A549 (cell line): ENCODE measurements at regions not wholly inside any gene's neighbourhood (a gene's known extent, or its start where the extent isn't known, plus 50 kb on each side); places are given as distances from the start of the nearest gene placed in this dataset.

Experiments used
- ATAC-seq, 2 experiments: fragments of 200-7000 bp in 1 of 2; fragments of >200 bp in 1 of 2; cut with Nextera tagmentation in 1 of 2; cut with Tn5 transposase in 1 of 2; 3 replicates each; pipeline versions ENCODE4 v1.8.0 to v1.9.1; 2018 to 2020; ENCODE audit warnings: mild to moderate bottlenecking in 1 of 2, moderate library complexity in 1 of 2
- CTCF ChIA-PET: fragments of 300-600 bp; sonication (Branson Sonifier 250); formaldehyde crosslinking; extraction: SDS; loops from one replicate; lab custom pipeline; 2021; ENCODE audit warnings: antibody characterized with exemption, inconsistent platforms; lab: Yijun Ruan, JAX
- POLR2A ChIA-PET: fragments of 350-600 bp; formaldehyde crosslinking; extraction: SDS; loops from one replicate; lab custom pipeline; 2021; ENCODE audit warnings: antibody characterized with exemption, inconsistent platforms; lab: Yijun Ruan, JAX
- DNase-seq, 2 experiments: peaks; one replicate each; pipeline versions ENCODE4 v3.0.0 to v3.0.0-alpha.2; 2011 to 2016; ENCODE audit warnings: low read depth in 1 of 2, low spot score in 1 of 2
- FAIRE-seq: peaks from 2 replicates; lab custom pipeline; 2011; peaks lifted over from hg19 to GRCh38; lab: Jason Lieb, UNC
- H3K27ac ChIP-seq, 2 experiments: fragments of >200 bp; sonication (Bioruptor Twin); formaldehyde crosslinking; 3 replicates each; pipeline ENCODE4 v1.5.1; 2016 to 2017
- H3K4me1 ChIP-seq: fragments of >200 bp; sonication (Bioruptor Twin); formaldehyde crosslinking; 3 replicates; pipeline ENCODE4 v1.6.1; 2016
- H3K4me2 ChIP-seq: fragments of >200 bp; sonication (Bioruptor Twin); formaldehyde crosslinking; 3 replicates; pipeline ENCODE4 v1.6.1; 2016
- H3K4me3 ChIP-seq: fragments of >200 bp; sonication (Bioruptor Twin); formaldehyde crosslinking; 3 replicates; pipeline ENCODE4 v1.5.1; 2016
- H3K9me3 ChIP-seq: fragments of >200 bp; sonication (Bioruptor Twin); formaldehyde crosslinking; 3 replicates; pipeline ENCODE4 v1.6.1; 2016
- CBX2 ChIP-seq: fragments of 200-600 bp; sonication (generic); IDR thresholded peaks from 2 replicates; pipeline ENCODE4 v1.6.1; 2016; ENCODE audit warnings: low read depth, mild to moderate bottlenecking, borderline replicate concordance
- CEBPB ChIP-seq, 2 experiments: fragments of >200 bp in 1 of 2; sonication (Bioruptor Twin) in 1 of 2; formaldehyde crosslinking in 1 of 2; IDR thresholded peaks; 2 replicates each; pipeline ENCODE4 v1.6.1; 2012 to 2016
- CHD4 ChIP-seq: fragments of 200-600 bp; sonication (generic); IDR thresholded peaks from 2 replicates; pipeline ENCODE4 v1.6.1; 2016; ENCODE audit warnings: antibody characterized with exemption, mild to moderate bottlenecking, borderline replicate concordance
- EP300 ChIP-seq, 2 experiments: fragments of >200 bp; sonication (Bioruptor Twin); formaldehyde crosslinking; IDR thresholded peaks; 2 replicates in 1 of 2; 3 replicates in 1 of 2; pipeline ENCODE4 v1.6.1; 2016 to 2017
- ESRRA ChIP-seq: fragments of 150-350 bp; IDR thresholded peaks from 2 replicates; pipeline ENCODE4 v1.6.1; 2014; ENCODE audit warnings: mild to moderate bottlenecking, low read length, borderline replicate concordance
- HEYL ChIP-seq: fragments of 250-450 bp; sonication (Bioruptor Pico); IDR thresholded peaks from 2 replicates; pipeline ENCODE4 v1.8.0; 2021; ENCODE audit warnings: mild to moderate bottlenecking, moderate library complexity
- HOXA7 ChIP-seq: fragments of 250-450 bp; sonication (Bioruptor Pico); IDR thresholded peaks from 2 replicates; pipeline ENCODE4 v1.5.0; 2020; ENCODE audit warnings: mild to moderate bottlenecking, moderate library complexity
- HOXB5 ChIP-seq: fragments of 250-450 bp; sonication (Bioruptor Pico); IDR thresholded peaks from 2 replicates; pipeline ENCODE4 v1.5.0; 2020; ENCODE audit warnings: mild to moderate bottlenecking, moderate library complexity
- JUN ChIP-seq, 2 experiments: fragments of >200 bp; sonication (Bioruptor Twin); formaldehyde crosslinking; IDR thresholded peaks; 2 replicates in 1 of 2; 3 replicates in 1 of 2; pipeline ENCODE4 v1.6.1; 2016 to 2017
- KDM5A ChIP-seq: fragments of 200-600 bp; sonication (generic); IDR thresholded peaks from 2 replicates; pipeline ENCODE4 v1.6.1; 2016; ENCODE audit warnings: antibody characterized with exemption, mild to moderate bottlenecking
- MAZ ChIP-seq: fragments of 150-350 bp; IDR thresholded peaks from 2 replicates; pipeline ENCODE4 v1.6.1; 2014; ENCODE audit warnings: antibody characterized with exemption, low read depth, low read length, borderline replicate concordance
- POLR2A ChIP-seq: IDR thresholded peaks from 2 replicates; pipeline ENCODE4 v1.6.1; 2012; ENCODE audit warnings: mild to moderate bottlenecking, low read length
- RAD21 ChIP-seq, 2 experiments: fragments of >200 bp in 1 of 2; sonication (Bioruptor Twin) in 1 of 2; formaldehyde crosslinking in 1 of 2; IDR thresholded peaks in 1 of 2; conservative IDR thresholded peaks in 1 of 2; 2 replicates in 1 of 2; 3 replicates in 1 of 2; pipeline ENCODE4 v1.6.1; 2012 to 2018; ENCODE audit warnings: inconsistent platforms in 1 of 2
- RCOR1 ChIP-seq: fragments of 150-350 bp; IDR thresholded peaks from 2 replicates; pipeline ENCODE4 v1.6.1; 2014; ENCODE audit warnings: antibody characterized with exemption, low read length, low read depth
- RFX5 ChIP-seq: fragments of 450-650 bp; IDR thresholded peaks from 2 replicates; pipeline ENCODE4 v1.7.1; 2014; ENCODE audit warnings: antibody characterized with exemption, mild to moderate bottlenecking, moderate library complexity
- SMC3 ChIP-seq: fragments of >200 bp; sonication (Bioruptor Twin); formaldehyde crosslinking; IDR thresholded peaks from 3 replicates; pipeline ENCODE4 v1.6.1; 2018; ENCODE audit warnings: inconsistent platforms
- TP53 ChIP-seq: fragments of 250-450 bp; sonication (Bioruptor Pico); IDR thresholded peaks from 2 replicates; pipeline ENCODE4 v1.5.0; 2021; ENCODE audit warnings: mild to moderate bottlenecking, moderate library complexity
- WGBS: methylation state at CpG from one replicate; pipeline ENCODE4 v1.1.6; 2017; ENCODE audit errors: missing lambda C conversion rate; 5-methylcytosine and 5-hydroxymethylcytosine counted together
- TF ChIP-seq, protein P1 (sequence below): fragments of 450-650 bp; IDR thresholded peaks from 2 replicates; pipeline ENCODE4 v1.6.1; 2014; ENCODE audit warnings: antibody characterized with exemption
- TF ChIP-seq, protein P2 (sequence below): fragments of >200 bp; sonication (Bioruptor Twin); formaldehyde crosslinking; IDR thresholded peaks from 3 replicates; pipeline ENCODE4 v1.6.1; 2016
- TF ChIP-seq, protein P3 (sequence below): fragments of 150-350 bp; IDR thresholded peaks from 2 replicates; pipeline ENCODE4 v1.6.1; 2014; ENCODE audit warnings: low read depth, mild to moderate bottlenecking, low read length
- TF ChIP-seq, protein P4 (sequence below): fragments of 200-600 bp; sonication (generic); IDR thresholded peaks from 2 replicates; pipeline ENCODE4 v1.6.1; 2016; ENCODE audit warnings: antibody characterized with exemption, mild to moderate bottlenecking, moderate library complexity

DNA sequence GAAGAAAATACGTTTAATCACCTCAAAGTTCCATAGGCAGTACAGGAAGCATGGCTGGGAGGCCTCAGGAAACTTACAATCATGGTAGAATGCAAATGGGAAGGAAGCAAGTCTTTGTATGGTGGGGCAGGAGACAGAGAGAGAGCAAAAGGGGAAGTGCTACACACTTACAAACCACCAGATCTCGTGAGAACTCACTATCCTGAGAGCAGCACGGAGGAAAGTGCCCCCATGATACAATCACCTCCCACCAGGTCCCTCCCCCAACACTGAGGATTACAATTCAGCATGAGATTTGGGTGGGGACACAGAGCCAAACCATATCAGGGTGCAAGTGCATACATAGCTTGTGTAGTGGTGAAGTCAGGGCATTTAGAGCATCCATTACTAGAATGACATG, 92.3 kb upstream of the ANKRD10 start:
- ChIA-PET CTCF (no interaction called here), POLR2A (no interaction called here)
- no peak overlapping the region for H3K4me2 ChIP-seq
- FAIRE-seq (no peak), ATAC-seq (no peak), DNase-seq (no peak)
- WGBS: 71% methylated on average over 3 of the region's 3 CpGs
- no peak overlapping the region for H3K27ac ChIP-seq
- no peak overlapping the region for H3K4me3 ChIP-seq
- no peaks in the 10 kb centered on the region for H3K9me3 ChIP-seq
- TF ChIP-seq HEYL (CRISPR knock-in tag) (no peak), HOXA7 (CRISPR knock-in tag) (no peak), RCOR1 (no peak), HOXB5 (CRISPR knock-in tag) (no peak), JUN (IDR thresholded peaks at IDR 0.05) (no peak), KDM5A (no peak), CEBPB (IDR thresholded peaks at IDR 0.05) (no peak), TP53 (CRISPR knock-in tag) (no peak), POLR2A (no peak), CHD4 (no peak), CBX2 (no peak), RAD21 (conservative IDR thresholded peaks at IDR 0.05 in 1 of 2, IDR thresholded peaks at IDR 0.05 in 1 of 2) (no peak)
- TF ChIP-seq, protein P1, sequence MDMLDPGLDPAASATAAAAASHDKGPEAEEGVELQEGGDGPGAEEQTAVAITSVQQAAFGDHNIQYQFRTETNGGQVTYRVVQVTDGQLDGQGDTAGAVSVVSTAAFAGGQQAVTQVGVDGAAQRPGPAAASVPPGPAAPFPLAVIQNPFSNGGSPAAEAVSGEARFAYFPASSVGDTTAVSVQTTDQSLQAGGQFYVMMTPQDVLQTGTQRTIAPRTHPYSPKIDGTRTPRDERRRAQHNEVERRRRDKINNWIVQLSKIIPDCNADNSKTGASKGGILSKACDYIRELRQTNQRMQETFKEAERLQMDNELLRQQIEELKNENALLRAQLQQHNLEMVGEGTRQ: no peak
- TF ChIP-seq, protein P2, sequence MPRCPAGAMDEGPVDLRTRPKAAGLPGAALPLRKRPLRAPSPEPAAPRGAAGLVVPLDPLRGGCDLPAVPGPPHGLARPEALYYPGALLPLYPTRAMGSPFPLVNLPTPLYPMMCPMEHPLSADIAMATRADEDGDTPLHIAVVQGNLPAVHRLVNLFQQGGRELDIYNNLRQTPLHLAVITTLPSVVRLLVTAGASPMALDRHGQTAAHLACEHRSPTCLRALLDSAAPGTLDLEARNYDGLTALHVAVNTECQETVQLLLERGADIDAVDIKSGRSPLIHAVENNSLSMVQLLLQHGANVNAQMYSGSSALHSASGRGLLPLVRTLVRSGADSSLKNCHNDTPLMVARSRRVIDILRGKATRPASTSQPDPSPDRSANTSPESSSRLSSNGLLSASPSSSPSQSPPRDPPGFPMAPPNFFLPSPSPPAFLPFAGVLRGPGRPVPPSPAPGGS: no peak
- TF ChIP-seq, protein P3, sequence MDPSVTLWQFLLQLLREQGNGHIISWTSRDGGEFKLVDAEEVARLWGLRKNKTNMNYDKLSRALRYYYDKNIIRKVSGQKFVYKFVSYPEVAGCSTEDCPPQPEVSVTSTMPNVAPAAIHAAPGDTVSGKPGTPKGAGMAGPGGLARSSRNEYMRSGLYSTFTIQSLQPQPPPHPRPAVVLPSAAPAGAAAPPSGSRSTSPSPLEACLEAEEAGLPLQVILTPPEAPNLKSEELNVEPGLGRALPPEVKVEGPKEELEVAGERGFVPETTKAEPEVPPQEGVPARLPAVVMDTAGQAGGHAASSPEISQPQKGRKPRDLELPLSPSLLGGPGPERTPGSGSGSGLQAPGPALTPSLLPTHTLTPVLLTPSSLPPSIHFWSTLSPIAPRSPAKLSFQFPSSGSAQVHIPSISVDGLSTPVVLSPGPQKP: no peak
- H3K4me1 ChIP-seq: no peaks in the 10 kb centered on the region; the same call in 2 of the 3 replicates

DNA sequence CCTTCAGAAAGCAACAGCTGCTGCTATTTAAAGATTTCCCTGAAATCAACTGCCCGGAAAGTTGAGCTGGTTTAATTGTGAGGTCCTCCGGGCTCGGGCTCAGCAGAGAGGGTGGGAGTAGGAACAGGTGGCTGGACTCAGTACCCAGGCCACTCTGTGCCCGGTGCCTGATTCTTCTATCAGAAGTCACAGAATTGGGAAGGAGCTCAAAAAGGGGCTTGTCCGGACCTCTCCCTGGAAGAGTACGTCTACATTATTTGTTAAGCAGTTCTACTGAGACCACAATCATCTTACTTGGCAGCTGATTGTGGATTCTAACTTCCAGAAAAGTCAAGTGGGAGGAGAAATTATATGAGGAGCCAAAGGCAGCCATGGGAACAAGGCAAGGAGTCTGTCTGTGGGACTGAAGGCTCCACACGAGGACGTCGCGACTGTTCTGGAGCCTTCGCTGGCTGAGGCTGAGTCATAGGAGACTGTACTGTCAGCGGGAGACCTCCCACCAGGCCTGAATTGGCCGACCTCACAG, 91.7 kb upstream of the ANKRD10 start:
- 80% methylated on average over 13 of the region's 13 CpGs for WGBS
- TF ChIP-seq RFX5 (no peak), MAZ (no peak), SMC3 (no peak), RAD21 (conservative IDR thresholded peaks at IDR 0.05 in 1 of 2, IDR thresholded peaks at IDR 0.05 in 1 of 2) (no peak), EP300 (IDR thresholded peaks at IDR 0.05) (no peak), HOXB5 (CRISPR knock-in tag) (no peak), CBX2 (no peak), ESRRA (no peak)
- TF ChIP-seq, protein P3: no peak
- TF ChIP-seq, protein P1: no peak
- TF ChIP-seq, protein P4, sequence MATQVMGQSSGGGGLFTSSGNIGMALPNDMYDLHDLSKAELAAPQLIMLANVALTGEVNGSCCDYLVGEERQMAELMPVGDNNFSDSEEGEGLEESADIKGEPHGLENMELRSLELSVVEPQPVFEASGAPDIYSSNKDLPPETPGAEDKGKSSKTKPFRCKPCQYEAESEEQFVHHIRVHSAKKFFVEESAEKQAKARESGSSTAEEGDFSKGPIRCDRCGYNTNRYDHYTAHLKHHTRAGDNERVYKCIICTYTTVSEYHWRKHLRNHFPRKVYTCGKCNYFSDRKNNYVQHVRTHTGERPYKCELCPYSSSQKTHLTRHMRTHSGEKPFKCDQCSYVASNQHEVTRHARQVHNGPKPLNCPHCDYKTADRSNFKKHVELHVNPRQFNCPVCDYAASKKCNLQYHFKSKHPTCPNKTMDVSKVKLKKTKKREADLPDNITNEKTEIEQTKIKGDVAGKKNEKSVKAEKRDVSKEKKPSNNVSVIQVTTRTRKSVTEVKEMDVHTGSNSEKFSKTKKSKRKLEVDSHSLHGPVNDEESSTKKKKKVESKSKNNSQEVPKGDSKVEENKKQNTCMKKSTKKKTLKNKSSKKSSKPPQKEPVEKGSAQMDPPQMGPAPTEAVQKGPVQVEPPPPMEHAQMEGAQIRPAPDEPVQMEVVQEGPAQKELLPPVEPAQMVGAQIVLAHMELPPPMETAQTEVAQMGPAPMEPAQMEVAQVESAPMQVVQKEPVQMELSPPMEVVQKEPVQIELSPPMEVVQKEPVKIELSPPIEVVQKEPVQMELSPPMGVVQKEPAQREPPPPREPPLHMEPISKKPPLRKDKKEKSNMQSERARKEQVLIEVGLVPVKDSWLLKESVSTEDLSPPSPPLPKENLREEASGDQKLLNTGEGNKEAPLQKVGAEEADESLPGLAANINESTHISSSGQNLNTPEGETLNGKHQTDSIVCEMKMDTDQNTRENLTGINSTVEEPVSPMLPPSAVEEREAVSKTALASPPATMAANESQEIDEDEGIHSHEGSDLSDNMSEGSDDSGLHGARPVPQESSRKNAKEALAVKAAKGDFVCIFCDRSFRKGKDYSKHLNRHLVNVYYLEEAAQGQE: no peak
- Histone ChIP-seq H3K4me3 (no peak overlapping the region), H3K9me3 (no peaks in the 10 kb centered on the region), H3K27ac (no peak overlapping the region), H3K4me1 (no peaks in the 10 kb centered on the region; the same call in 2 of the 3 replicates), H3K4me2 (no peak overlapping the region)
- POLR2A ChIA-PET: no interaction called here
- ATAC-seq: no peak
- DNase-seq: no peak
- CTCF ChIA-PET: interaction anchor here (1.6 kb wide), 1 partner anchor 61 kb away, joined by 5 read pairs; no protein-coding TSS in a partner anchor
- FAIRE-seq: no peak
